NCI-H524 (cell line): ENCODE measurements at regions not wholly inside any gene's neighbourhood (a gene's known extent, or its start where the extent isn't known, plus 50 kb on each side); places are given as distances from the start of the nearest gene placed in this dataset.

Source experiments
- DNase-seq, 2 experiments: peaks; one replicate each; lab custom pipeline; 2025; lab: John Stamatoyannopoulos, UW

DNA sequence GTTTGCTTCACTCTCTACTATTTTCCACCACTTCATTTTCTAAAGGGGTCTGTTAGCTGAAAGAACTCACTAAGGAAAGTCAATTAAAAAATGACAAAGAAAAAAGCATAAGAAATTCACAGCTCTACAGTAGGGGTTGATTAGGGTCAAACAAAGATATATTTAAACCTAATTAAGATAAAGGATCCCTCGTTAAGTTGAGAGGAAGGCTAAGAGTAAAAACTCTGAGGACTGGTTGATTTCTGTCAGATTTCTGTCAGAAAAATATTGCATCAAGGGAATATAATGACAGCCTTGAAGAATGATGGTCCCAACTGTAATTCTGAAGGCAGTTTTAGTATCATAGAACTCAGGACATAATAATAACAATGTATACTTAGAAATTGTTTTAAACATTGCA lies 218.0 kb downstream of the QDPR start:
- DNase-seq: no peak

GRCh38 chr4:17288151-17288550 lies 223.7 kb downstream of the QDPR start:
- no peak for DNase-seq

- DNase-seq: no peak
Observed at GRCh38 chr4:17286752-17287460, 225.0 kb downstream of the QDPR start.

- DNase-seq: no peak
Observed at GRCh38 chr4:17285747-17286146, 226.1 kb downstream of the QDPR start.

- DNase-seq: no peak
Observed at GRCh38 chr4:17284323-17285175, 227.3 kb downstream of the QDPR start.

DNA sequence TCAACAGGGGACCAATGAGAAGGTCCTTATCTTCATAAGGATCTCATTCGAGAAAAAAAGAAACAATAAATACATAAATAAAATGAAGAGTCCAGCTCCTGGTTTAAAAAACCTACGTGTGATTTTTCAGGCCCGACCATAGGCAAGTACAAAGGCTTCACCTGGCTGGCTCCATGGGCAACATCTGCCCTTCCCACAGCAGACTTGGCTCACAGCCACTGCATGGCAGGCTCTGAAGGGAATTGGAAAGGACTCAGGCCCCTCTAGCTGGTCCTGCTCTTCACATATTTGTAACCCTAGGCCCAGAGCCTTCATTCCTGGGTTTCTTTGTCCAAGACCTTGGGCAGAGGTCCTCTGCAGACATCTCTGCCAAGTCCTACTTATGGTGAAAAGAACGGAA lies 228.1 kb downstream of the QDPR start:
- DNase-seq: peak in 1 of 2 experiments; percentile 23

DNA sequence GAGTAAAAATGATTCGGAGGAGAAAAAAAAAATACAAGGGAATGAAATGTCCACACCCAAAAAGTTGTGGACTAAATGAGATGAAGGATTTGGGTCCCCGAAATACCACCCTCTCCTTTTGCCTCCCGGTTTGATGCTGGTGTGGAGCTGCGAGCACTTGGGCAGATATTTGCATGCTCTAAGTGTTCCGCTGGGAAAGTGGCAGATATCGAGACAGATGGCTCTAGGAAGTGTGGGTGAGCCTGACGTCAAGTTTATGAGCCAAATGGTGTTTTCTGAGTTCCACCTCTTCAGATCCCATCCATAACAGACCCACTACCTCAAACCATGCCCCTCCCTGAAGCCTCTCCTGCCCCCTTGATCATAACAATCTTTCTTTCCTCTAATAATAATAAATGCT lies 228.6 kb downstream of the QDPR start:
- peak in 1 of 2 experiments; percentile 72 for DNase-seq

- no peak for DNase-seq
Observed at GRCh38 chr4:17280261-17281018, 231.4 kb downstream of the QDPR start.

- DNase-seq: no peak
Observed at GRCh38 chr4:17276776-17277175, 235.1 kb downstream of the QDPR start.

DNA sequence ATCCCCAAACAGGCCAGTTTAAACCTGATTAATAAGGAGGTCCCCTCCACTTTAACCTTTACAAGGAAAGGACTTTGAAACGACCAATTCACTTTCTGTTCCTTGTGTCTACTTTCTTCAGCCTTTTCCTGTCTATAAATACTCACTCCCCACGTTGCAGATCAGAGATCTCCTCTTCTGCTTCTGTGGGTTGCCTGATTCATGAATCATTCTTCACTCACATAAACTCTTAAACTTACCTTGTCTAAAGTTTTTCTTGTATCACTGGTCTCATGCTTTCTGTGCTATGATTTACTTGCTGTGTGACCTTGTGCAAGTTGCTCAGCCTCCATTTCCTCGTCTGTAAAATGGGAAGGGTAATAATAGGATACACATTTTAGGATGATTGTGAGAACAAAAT lies 236.1 kb downstream of the QDPR start:
- no peak for DNase-seq

DNA sequence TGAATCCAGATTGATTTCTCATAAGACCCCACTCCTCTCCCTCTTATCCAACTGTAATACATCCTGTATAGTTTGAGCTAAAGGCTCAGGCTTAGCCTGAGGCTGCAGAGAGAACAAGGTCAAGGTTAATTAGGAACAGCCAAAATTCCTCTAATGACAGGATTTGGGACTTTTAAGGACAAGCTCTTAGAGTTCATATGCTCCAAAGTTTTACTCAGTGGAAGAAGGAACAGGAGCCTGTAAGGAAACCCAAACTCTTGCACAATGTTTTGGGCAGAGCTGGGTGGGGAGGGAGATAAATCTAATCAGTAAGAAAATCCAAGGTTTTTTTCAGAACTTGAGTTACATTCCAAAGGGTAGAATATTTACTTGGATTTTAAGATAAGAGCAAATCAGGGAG lies 238.8 kb downstream of the QDPR start:
- peak in 1 of 2 experiments; percentile 43 for DNase-seq

DNA sequence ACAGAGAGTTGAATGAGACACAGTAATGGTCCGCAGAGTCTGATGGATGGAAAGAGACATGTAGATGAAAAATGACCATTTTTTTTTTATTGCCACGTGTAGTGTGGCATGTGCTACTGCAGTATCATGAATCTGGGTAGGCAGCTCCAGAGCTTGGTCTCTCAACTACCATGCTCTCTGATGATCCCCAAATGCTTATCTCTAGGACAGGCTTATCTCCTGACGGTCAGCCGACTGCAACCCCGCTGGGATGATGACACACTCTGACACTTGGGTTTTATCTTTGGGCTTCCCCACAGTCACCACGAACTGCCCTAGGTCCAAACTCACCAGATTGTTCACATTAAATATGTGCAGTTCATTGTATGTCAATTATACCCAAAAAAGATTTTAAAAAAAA lies 239.7 kb downstream of the QDPR start:
- DNase-seq: no peak

- DNase-seq: no peak
Observed at GRCh38 chr4:17265653-17266052, 246.2 kb downstream of the QDPR start.

DNA sequence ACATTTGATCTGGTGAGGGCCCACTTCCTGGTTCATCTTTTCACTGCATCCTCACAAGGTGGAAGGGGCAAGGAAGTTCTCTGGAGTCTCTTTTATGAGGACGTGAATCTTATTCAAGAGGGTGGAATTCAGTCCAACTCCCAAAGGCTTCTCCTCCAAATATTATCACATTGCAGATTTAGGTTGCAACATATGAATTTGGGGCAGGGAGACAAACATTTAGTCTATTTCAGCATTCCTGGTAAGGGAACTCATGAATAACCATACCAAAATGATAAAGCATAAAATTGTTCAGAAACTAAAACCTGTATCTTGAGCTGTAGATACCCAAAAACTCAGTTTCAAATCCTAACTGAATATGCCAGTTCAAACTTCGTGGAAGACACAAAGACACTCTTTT lies 246.8 kb downstream of the QDPR start:
- DNase-seq: no peak

DNA sequence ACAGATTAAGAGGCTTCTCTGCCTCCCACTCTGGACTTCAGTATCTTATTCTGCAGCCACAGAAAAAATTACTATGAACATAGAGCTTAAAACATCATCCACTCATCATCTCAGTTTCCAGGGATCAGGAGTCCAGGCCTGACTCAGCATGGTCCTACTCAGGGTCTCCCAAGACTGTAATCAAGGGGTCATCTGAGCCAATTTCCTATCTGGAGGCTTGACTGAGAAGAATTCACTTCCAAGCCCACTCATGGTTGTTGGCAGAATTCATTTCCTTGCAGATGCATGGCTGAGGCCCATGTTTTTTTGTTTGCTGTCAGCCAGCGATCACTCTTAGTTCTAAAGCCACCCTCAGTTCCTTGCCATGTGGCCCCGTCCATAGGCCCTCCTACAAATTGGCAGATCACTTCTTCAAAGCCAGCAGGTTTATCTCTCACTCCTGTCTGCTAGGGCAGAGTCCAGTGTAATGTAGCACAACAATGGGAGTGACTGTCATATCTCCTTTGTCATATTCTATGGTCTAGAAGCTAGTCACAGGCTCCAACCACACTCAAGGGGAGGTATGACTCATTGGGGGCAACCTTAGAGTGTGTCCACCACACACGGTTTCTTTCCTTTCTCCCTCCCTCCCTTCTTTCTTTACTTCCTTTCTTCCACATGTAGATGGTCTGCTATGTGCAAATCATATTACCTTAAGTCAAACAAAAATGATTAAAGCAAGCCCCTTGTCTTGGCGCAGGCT lies 251.6 kb downstream of the QDPR start:
- DNase-seq: no peak

GRCh38 chr4:17258106-17258505 lies 253.8 kb downstream of the QDPR start:
- DNase-seq: no peak

GRCh38 chr4:17252131-17252530 lies 259.8 kb downstream of the QDPR start:
- DNase-seq: no peak

DNA sequence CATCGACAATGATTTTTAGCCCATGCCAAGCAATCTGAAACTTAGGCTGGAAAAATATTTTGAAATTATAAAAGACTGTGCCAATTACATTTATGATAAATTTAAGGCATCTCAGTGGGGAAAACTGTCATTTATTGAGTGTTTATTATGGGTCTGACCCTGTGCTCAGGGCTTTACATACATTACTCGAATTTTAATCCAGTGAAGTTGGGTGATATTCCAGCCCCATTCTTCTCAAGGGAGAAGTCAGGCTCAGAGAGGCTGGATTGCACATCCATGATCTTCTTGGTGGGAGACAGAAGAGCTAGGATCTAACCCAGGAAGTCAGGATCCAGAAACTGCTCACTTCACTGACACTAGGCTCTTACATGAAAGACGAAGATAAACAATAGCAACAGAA lies 260.8 kb downstream of the QDPR start:
- DNase-seq: no peak

DNA sequence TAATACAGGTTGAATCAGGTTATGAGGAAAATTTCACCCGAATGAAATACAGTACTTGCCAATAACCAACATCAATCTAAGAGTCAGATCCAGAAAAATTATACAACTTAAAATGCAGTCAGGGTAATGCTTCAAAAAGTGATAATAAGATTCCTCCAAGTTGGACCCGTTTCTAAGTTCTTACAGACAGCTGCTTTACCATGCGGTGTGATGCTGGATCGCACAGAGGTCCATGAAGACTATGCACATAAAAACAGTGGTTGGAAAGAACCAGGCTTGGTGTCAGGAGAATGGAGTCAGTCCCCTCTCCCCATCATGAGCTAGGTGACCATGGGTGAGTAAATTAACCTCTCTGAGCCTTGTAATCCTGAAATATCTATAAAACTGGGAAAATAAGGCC lies 261.3 kb downstream of the QDPR start:
- DNase-seq: no peak

- no peak for DNase-seq
Observed at GRCh38 chr4:17246656-17247055, 265.2 kb downstream of the QDPR start.

DNA sequence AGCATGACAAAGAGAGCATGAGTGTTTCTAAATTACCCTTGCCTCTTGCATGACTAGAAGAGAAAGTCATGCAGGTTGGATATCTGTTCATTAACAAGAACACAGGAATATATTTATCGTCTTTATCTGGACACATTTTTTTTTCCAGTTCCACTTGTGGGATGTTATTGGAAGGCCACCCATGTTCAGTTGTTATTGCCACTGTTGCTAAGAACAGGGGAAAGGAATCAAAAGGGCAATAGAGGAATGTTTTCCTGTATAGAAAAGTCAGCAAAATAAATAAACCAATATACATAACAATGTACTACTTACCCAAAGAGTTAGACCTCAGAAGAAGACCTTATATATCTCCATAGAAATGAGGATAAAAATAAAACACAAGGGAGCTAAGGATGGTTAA lies 270.1 kb downstream of the QDPR start:
- no peak for DNase-seq

GRCh38 chr4:17238633-17239032 lies 273.3 kb downstream of the QDPR start:
- DNase-seq: no peak
